H9 (cell line): ENCODE measurements at regions not wholly inside any gene's neighbourhood (a gene's known extent, or its start where the extent isn't known, plus 50 kb on each side); places are given as distances from the start of the nearest gene placed in this dataset.

Experiments
- DNase-seq: peaks from one replicate; pipeline ENCODE4 v3.0.0-alpha.2; 2017
- H2AFZ ChIP-seq: one replicate; pipeline ENCODE4 v1.6.1; 2013; ENCODE audit warnings: mild to moderate bottlenecking, low read length, control low read depth, moderate library complexity
- H2AK5ac ChIP-seq: 2 replicates; pipeline ENCODE4 v1.6.1; 2013; ENCODE audit warnings: low read length, control low read depth, mixed read lengths; ENCODE audit not compliant: insufficient read length
- H2BK120ac ChIP-seq: one replicate; pipeline ENCODE4 v1.6.1; 2013; ENCODE audit warnings: low read depth, mild to moderate bottlenecking, low read length, control low read depth, inconsistent platforms; ENCODE audit not compliant: poor library complexity, severe bottlenecking
- H2BK12ac ChIP-seq: 2 replicates; pipeline ENCODE4 v1.6.1; 2013; ENCODE audit warnings: low read length, control low read depth, mixed read lengths, low read depth; ENCODE audit not compliant: insufficient read length
- H2BK15ac ChIP-seq: 2 replicates; pipeline ENCODE4 v1.6.1; 2013; ENCODE audit warnings: low read depth, low read length, control low read depth
- H2BK20ac ChIP-seq: one replicate; pipeline ENCODE4 v1.6.1; 2013; ENCODE audit warnings: low read depth, mild to moderate bottlenecking, low read length, control low read depth, inconsistent platforms; ENCODE audit not compliant: poor library complexity, severe bottlenecking
- H2BK5ac ChIP-seq: 2 replicates; pipeline ENCODE4 v1.6.1; 2013; ENCODE audit warnings: low read length, control low read depth, mixed read lengths; ENCODE audit not compliant: insufficient read length
- H3K14ac ChIP-seq: 2 replicates; pipeline ENCODE4 v1.6.1; 2013; ENCODE audit warnings: low read length, control low read depth; ENCODE audit not compliant: insufficient read depth
- H3K18ac ChIP-seq: 2 replicates; pipeline ENCODE4 v1.6.1; 2013; ENCODE audit warnings: low read depth, mild to moderate bottlenecking, mixed read lengths, low read length, control low read depth; ENCODE audit not compliant: insufficient read length
- H3K23ac ChIP-seq: 2 replicates; pipeline ENCODE4 v1.6.1; 2013; ENCODE audit warnings: low read length, control low read depth, mixed read lengths, low read depth; ENCODE audit not compliant: insufficient read length
- H3K23me2 ChIP-seq: 2 replicates; pipeline ENCODE4 v1.6.1; 2013; ENCODE audit warnings: low read depth, mild to moderate bottlenecking, mixed read lengths, low read length, control low read depth; ENCODE audit not compliant: insufficient read length, poor library complexity, severe bottlenecking
- H3K27ac ChIP-seq: 2 replicates; pipeline ENCODE4 v1.5.1; 2013; ENCODE audit warnings: low read length, control low read depth, mixed read lengths, low read depth; ENCODE audit not compliant: insufficient read length
- H3K27me3 ChIP-seq: 2 replicates; pipeline ENCODE4 v1.6.1; 2013; ENCODE audit warnings: low read length, control low read depth, inconsistent platforms; ENCODE audit not compliant: insufficient read depth
- H3K4ac ChIP-seq: 2 replicates; pipeline ENCODE4 v1.6.1; 2013; ENCODE audit warnings: low read depth, mild to moderate bottlenecking, control low read depth, inconsistent platforms, low read length, moderate library complexity
- H3K4me1 ChIP-seq: 2 replicates; pipeline ENCODE4 v1.6.1; 2013; ENCODE audit warnings: low read length, control low read depth, inconsistent platforms; ENCODE audit not compliant: insufficient read depth
- H3K4me2 ChIP-seq: 2 replicates; pipeline ENCODE4 v1.6.1; 2013; ENCODE audit warnings: low read length, control low read depth, mixed read lengths; ENCODE audit not compliant: insufficient read length, insufficient read depth
- H3K56ac ChIP-seq: 2 replicates; pipeline ENCODE4 v1.6.1; 2013; ENCODE audit warnings: low read depth, mild to moderate bottlenecking, mixed read lengths, low read length, control low read depth; ENCODE audit not compliant: insufficient read length
- H3K79me1 ChIP-seq: 2 replicates; pipeline ENCODE4 v1.6.1; 2013; ENCODE audit warnings: low read depth, mild to moderate bottlenecking, moderate library complexity, low read length, control low read depth, inconsistent platforms; ENCODE audit not compliant: insufficient read depth, poor library complexity, severe bottlenecking
- H3K79me2 ChIP-seq: 2 replicates; pipeline ENCODE4 v1.6.1; 2013; ENCODE audit warnings: low read length, control low read depth, inconsistent platforms; ENCODE audit not compliant: insufficient read depth
- H3K9ac ChIP-seq: 2 replicates; pipeline ENCODE4 v1.6.1; 2013; ENCODE audit warnings: low read length, control low read depth, mixed read lengths; ENCODE audit not compliant: insufficient read length; ENCODE audit errors: extremely low read depth
- H3K9me3 ChIP-seq: one replicate; pipeline ENCODE4 v1.6.1; 2013; ENCODE audit warnings: low read depth, low read length, inconsistent platforms; ENCODE audit not compliant: control insufficient read depth
- H3T11ph ChIP-seq: one replicate; pipeline ENCODE4 v1.6.1; 2013; ENCODE audit warnings: mild to moderate bottlenecking, low read length, control low read depth, inconsistent platforms
- H4K20me1 ChIP-seq: one replicate; pipeline ENCODE4 v1.6.1; 2013; ENCODE audit not compliant: control insufficient read depth, insufficient read length, insufficient read depth
- H4K5ac ChIP-seq: 2 replicates; pipeline ENCODE4 v1.6.1; 2013; ENCODE audit warnings: low read depth, mild to moderate bottlenecking, mixed read lengths, low read length, control low read depth; ENCODE audit not compliant: insufficient read length
- H4K8ac ChIP-seq: replicated peaks from 2 replicates; pipeline ENCODE4 v1.6.1; 2013; ENCODE audit warnings: low read length, control low read depth, mixed read lengths, low read depth; ENCODE audit not compliant: insufficient read length
- H4K91ac ChIP-seq: 2 replicates; pipeline ENCODE4 v1.6.1; 2013; ENCODE audit warnings: low read depth, mild to moderate bottlenecking, moderate library complexity, mixed read lengths, low read length, control low read depth; ENCODE audit not compliant: insufficient read length
- H3K27ac Mint-ChIP-seq, 3 experiments: 2 replicates in 2 of 3; 3 replicates in 1 of 3; pipeline ENCODE4 v1.8.0; 2020 to 2021; ENCODE audit warnings: mixed read lengths in 3 of 3, mild to moderate bottlenecking in 1 of 3, moderate library complexity in 1 of 3
- H3K27me3 Mint-ChIP-seq: 2 replicates; pipeline ENCODE4 v1.8.0; 2021; ENCODE audit warnings: low read depth, mild to moderate bottlenecking, moderate library complexity, mixed read lengths
- H3K36me3 Mint-ChIP-seq, 3 experiments: 2 replicates in 2 of 3; 3 replicates in 1 of 3; pipeline ENCODE4 v1.8.0; 2020 to 2021; ENCODE audit warnings: low read depth in 3 of 3, mixed read lengths in 3 of 3; ENCODE audit not compliant: insufficient read depth in 1 of 3
- H3K4me1 Mint-ChIP-seq, 2 experiments: 2 replicates each; pipeline ENCODE4 v1.8.0; 2020; ENCODE audit warnings: mixed read lengths in 2 of 2
- H3K4me3 Mint-ChIP-seq, 2 experiments: 2 replicates in 1 of 2; 3 replicates in 1 of 2; pipeline ENCODE4 v1.8.0; 2020 to 2021; ENCODE audit warnings: mild to moderate bottlenecking in 2 of 2, mixed read lengths in 2 of 2, moderate library complexity in 1 of 2
- H3K9me3 Mint-ChIP-seq, 2 experiments: 2 replicates in 1 of 2; 3 replicates in 1 of 2; pipeline ENCODE4 v1.8.0; 2020; ENCODE audit warnings: mild to moderate bottlenecking in 2 of 2, mixed read lengths in 2 of 2, moderate library complexity in 1 of 2
- CTCF ChIP-seq: fragments of 200-600 bp; sonication (generic); conservative IDR thresholded peaks from 3 replicates; pipeline ENCODE4 v1.8.0; 2021; ENCODE audit warnings: antibody characterized with exemption, mild to moderate bottlenecking
- WGBS: extraction: QIAGEN DNeasy Blood & Tissue Kit; methylation state at CpG from one replicate; pipeline ENCODE4 v1.1.7; 2013; ENCODE audit warnings: missing lambda C conversion rate, low lambda C conversion rate, mixed read lengths; ENCODE audit not compliant: insufficient read length; ENCODE audit errors: extremely low coverage; 5-methylcytosine and 5-hydroxymethylcytosine counted together

GRCh38 chr19:56947206-56947605 is 106.7 kb upstream of the PEG3 start:
- H2BK20ac ChIP-seq: no peak overlapping the region
- H4K5ac ChIP-seq: no peak overlapping the region
- no peak overlapping the region for H3K4me3 Mint-ChIP-seq
- peaks cover 6 to 40% (median 15%) of the 10 kb centered on the region in 3 experiments; a peak in 6 of 7 replicates for H3K36me3 Mint-ChIP-seq
- H3K79me1 ChIP-seq: no peaks in the 10 kb centered on the region
- no peak overlapping the region for H2BK120ac ChIP-seq
- no peak overlapping the region for H4K8ac ChIP-seq
- no peaks in the 10 kb centered on the region for H4K20me1 ChIP-seq
- H3K9me3 Mint-ChIP-seq: peaks cover 88 to 98% of the 10 kb centered on the region in 2 experiments
- no CpG with 5 or more reads among the region's 7 CpGs for WGBS
- DNase-seq: no peak
- no peak overlapping the region for H3K23ac ChIP-seq
- no peaks in the 10 kb centered on the region for H3K27me3 ChIP-seq
- no peak overlapping the region for H3K27ac Mint-ChIP-seq
- no peak overlapping the region for H3K27ac ChIP-seq
- H3K23me2 ChIP-seq: no peaks in the 10 kb centered on the region
- H3K18ac ChIP-seq: no peak overlapping the region
- H2BK12ac ChIP-seq: no peak overlapping the region
- H3K9ac ChIP-seq: no peak overlapping the region
- H2AK5ac ChIP-seq: no peak overlapping the region
- no peak overlapping the region for H3K4ac ChIP-seq
- no peak for TF ChIP-seq CTCF
- no peaks in the 10 kb centered on the region for H3K79me2 ChIP-seq
- H3K4me2 ChIP-seq: no peak overlapping the region
- no peaks in the 10 kb centered on the region for H3K4me1 Mint-ChIP-seq
- H2AFZ ChIP-seq: no peak overlapping the region
- peaks cover 4% of the 10 kb centered on the region for H3K27me3 Mint-ChIP-seq
- no peak overlapping the region for H4K91ac ChIP-seq
- H3K14ac ChIP-seq: no peak overlapping the region
- H3K9me3 ChIP-seq: peaks cover 89% of the 10 kb centered on the region
- H2BK15ac ChIP-seq: no peak overlapping the region
- H3T11ph ChIP-seq: no peak overlapping the region
- no peak overlapping the region for H3K56ac ChIP-seq
- H2BK5ac ChIP-seq: no peak overlapping the region
- H3K4me1 ChIP-seq: no peaks in the 10 kb centered on the region
